GM10266 (cell line): ENCODE measurements at regions not wholly inside any gene's neighbourhood (a gene's known extent, or its start where the extent isn't known, plus 50 kb on each side); places are given as distances from the start of the nearest gene placed in this dataset.

Experiments used
- DNase-seq: peaks from one replicate; pipeline ENCODE4 v3.0.0; 2012; ENCODE audit errors: extremely low spot score
- TF ChIP-seq, protein P1 (sequence below): IDR thresholded peaks from 2 replicates; pipeline ENCODE4 v1.5.1; 2012; ENCODE audit warnings: mild to moderate bottlenecking, low read depth; ENCODE audit not compliant: control insufficient read depth, insufficient read depth; ENCODE audit errors: missing control alignments

- no peak for DNase-seq
- TF ChIP-seq, protein P1, sequence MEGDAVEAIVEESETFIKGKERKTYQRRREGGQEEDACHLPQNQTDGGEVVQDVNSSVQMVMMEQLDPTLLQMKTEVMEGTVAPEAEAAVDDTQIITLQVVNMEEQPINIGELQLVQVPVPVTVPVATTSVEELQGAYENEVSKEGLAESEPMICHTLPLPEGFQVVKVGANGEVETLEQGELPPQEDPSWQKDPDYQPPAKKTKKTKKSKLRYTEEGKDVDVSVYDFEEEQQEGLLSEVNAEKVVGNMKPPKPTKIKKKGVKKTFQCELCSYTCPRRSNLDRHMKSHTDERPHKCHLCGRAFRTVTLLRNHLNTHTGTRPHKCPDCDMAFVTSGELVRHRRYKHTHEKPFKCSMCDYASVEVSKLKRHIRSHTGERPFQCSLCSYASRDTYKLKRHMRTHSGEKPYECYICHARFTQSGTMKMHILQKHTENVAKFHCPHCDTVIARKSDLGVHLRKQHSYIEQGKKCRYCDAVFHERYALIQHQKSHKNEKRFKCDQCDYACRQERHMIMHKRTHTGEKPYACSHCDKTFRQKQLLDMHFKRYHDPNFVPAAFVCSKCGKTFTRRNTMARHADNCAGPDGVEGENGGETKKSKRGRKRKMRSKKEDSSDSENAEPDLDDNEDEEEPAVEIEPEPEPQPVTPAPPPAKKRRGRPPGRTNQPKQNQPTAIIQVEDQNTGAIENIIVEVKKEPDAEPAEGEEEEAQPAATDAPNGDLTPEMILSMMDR = no peak
These were observed 280.9 kb downstream of the ARAP2 start for GRCh38 chr4:35963383-35963782.

- TF ChIP-seq, protein P1 = no peak
These were observed 280.3 kb downstream of the ARAP2 start for GRCh38 chr4:35963974-35964515.

GRCh38 chr4:35965300-35965699 lies 279.0 kb downstream of the ARAP2 start:
- TF ChIP-seq, protein P1 = no peak
- no peak for DNase-seq

More at GRCh38 chr4:35963974-35964515, 280.3 kb downstream of the ARAP2 start:
- no peak for DNase-seq

DNA sequence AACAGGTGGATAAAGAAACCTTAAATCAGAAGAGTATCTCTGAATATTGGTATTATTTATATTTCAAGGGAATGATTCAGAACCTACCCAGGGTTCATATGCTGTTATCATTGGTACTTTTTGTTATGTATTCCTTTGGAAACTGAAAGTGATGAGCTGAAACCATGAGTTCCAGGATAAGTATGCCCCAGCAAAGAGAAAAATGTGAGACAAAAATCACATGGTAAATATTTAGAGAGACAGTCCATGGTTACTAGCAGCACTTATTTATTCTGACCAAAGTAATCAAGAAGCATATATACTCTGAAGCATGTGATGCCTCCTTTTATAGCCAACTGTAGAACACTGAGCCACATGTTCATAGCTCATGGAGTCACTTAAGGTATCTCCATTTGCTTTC lies 277.7 kb downstream of the ARAP2 start:
- no peak for DNase-seq
- TF ChIP-seq, protein P1 = no peak

GRCh38 chr4:35970366-35970960 lies 273.9 kb downstream of the ARAP2 start:
- TF ChIP-seq, protein P1 = no peak

GRCh38 chr4:35972814-35973213 lies 271.5 kb downstream of the ARAP2 start:
- DNase-seq = no peak
- TF ChIP-seq, protein P1 = no peak

More at GRCh38 chr4:35970366-35970960, 273.9 kb downstream of the ARAP2 start:
- DNase-seq = no peak

GRCh38 chr4:35975617-35976355 lies 268.5 kb downstream of the ARAP2 start:
- no peak for DNase-seq
- TF ChIP-seq, protein P1 = no peak
